Mammary epithelial cell (primary cell): ENCODE measurements at regions not wholly inside any gene's neighbourhood (a gene's known extent, or its start where the extent isn't known, plus 50 kb on each side); places are given as distances from the start of the nearest gene placed in this dataset.

ENCODE experiments used
- CTCF ChIP-seq, 2 donors: IDR thresholded peaks in 1 of 2; conservative IDR thresholded peaks in 1 of 2; 2 replicates each; pipeline ENCODE4 v1.5.1; 2011 to 2012; ENCODE audit warnings: inconsistent platforms in 2 of 2, low read length in 2 of 2, mild to moderate bottlenecking in 2 of 2, control low read depth in 1 of 2, low read depth in 1 of 2; ENCODE audit not compliant: insufficient read depth in 1 of 2; ENCODE audit errors: extremely low read depth in 1 of 2
- EZH2 ChIP-seq: IDR thresholded peaks from 2 replicates; pipeline ENCODE4 v1.6.1; 2012; ENCODE audit warnings: low read length, inconsistent platforms, borderline replicate concordance

GRCh38 chr22:48332438-48333322 is 1495.0 kb downstream of the BRD1 start:
- TF ChIP-seq CTCF (conservative IDR thresholded peaks at IDR 0.05 in 1 of 2, IDR thresholded peaks at IDR 0.05 in 1 of 2; ENCODE audit: extremely low read depth in 1 of 2, insufficient read depth in 1 of 2, low read depth in 1 of 2, low read length in 2 of 2) (no peak), EZH2 (no peak)
